WTC11 (cell line): ENCODE measurements at regions not wholly inside any gene's neighbourhood (a gene's known extent, or its start where the extent isn't known, plus 50 kb on each side); places are given as distances from the start of the nearest gene placed in this dataset.

Experiments
- ATAC-seq: fragments of 200-7000 bp; cut with Tn5 transposase; 2 replicates; pipeline ENCODE4 v1.10.0; 2021; ENCODE audit warnings: mild to moderate bottlenecking, moderate library complexity
- CTCF ChIA-PET: fragments of 300-600 bp; sonication (Branson Sonifier 250); formaldehyde crosslinking; loops from one replicate; lab custom pipeline; 2021; ENCODE audit warnings: antibody characterized with exemption; lab: Charles Lee
- POLR2A ChIA-PET: fragments of 350-600 bp; sonication (Branson Sonifier 250); formaldehyde crosslinking; loops from one replicate; lab custom pipeline; 2021; ENCODE audit warnings: antibody characterized with exemption; lab: Charles Lee
- DNase-seq: peaks from one replicate; pipeline ENCODE4 v3.0.0; 2021; ENCODE audit warnings: low spot score
- H3K27ac Mint-ChIP-seq: 2 replicates; pipeline ENCODE4 v1.8.0; 2021; ENCODE audit warnings: mixed read lengths
- H3K27me3 Mint-ChIP-seq: 2 replicates; pipeline ENCODE4 v1.8.0; 2021; ENCODE audit warnings: low read depth, mild to moderate bottlenecking, moderate library complexity, mixed read lengths
- H3K36me3 Mint-ChIP-seq: 2 replicates; pipeline ENCODE4 v1.8.0; 2021; ENCODE audit warnings: mixed read lengths
- H3K4me1 Mint-ChIP-seq: 2 replicates; pipeline ENCODE4 v1.8.0; 2022; ENCODE audit warnings: mixed read lengths
- H3K4me3 Mint-ChIP-seq: 2 replicates; pipeline ENCODE4 v1.8.0; 2021; ENCODE audit warnings: mild to moderate bottlenecking, moderate library complexity, mixed read lengths
- H3K9me3 Mint-ChIP-seq: 2 replicates; pipeline ENCODE4 v1.8.0; 2021; ENCODE audit warnings: mixed read lengths
- AFF4 ChIP-seq: sonication (generic); formaldehyde crosslinking; IDR thresholded peaks from 2 replicates; pipeline ENCODE4 v1.8.1; 2023; ENCODE audit warnings: mild to moderate bottlenecking, missing genetic modification reagents, borderline replicate concordance
- ATF2 ChIP-seq: sonication (generic); formaldehyde crosslinking; IDR thresholded peaks from 2 replicates; pipeline ENCODE4 v1.8.1; 2022; ENCODE audit warnings: low read depth, missing genetic modification reagents, borderline replicate concordance
- CREM ChIP-seq: sonication (generic); formaldehyde crosslinking; IDR thresholded peaks from 2 replicates; pipeline ENCODE4 v1.8.1; 2022; ENCODE audit warnings: mild to moderate bottlenecking, missing genetic modification reagents, moderate library complexity
- ESRRA ChIP-seq: sonication (generic); formaldehyde crosslinking; IDR thresholded peaks from 2 replicates; pipeline ENCODE4 v1.8.1; 2022; ENCODE audit warnings: mild to moderate bottlenecking, missing genetic modification reagents, borderline replicate concordance
- FOXJ3 ChIP-seq: sonication (generic); formaldehyde crosslinking; IDR thresholded peaks from 2 replicates; pipeline ENCODE4 v1.9.0; 2021; ENCODE audit warnings: missing genetic modification reagents, mild to moderate bottlenecking, borderline replicate concordance
- FOXK1 ChIP-seq: sonication (generic); formaldehyde crosslinking; IDR thresholded peaks from 2 replicates; pipeline ENCODE4 v1.8.0; 2022; ENCODE audit warnings: mild to moderate bottlenecking, moderate library complexity, missing genetic modification reagents
- JAZF1 ChIP-seq: fragments of 250-450 bp; sonication (Bioruptor Pico); IDR thresholded peaks from 2 replicates; pipeline ENCODE4 v1.9.0; 2021; ENCODE audit warnings: moderate library complexity, mild to moderate bottlenecking, inconsistent platforms
- JUN ChIP-seq: sonication (generic); formaldehyde crosslinking; IDR thresholded peaks from 2 replicates; pipeline ENCODE4 v1.8.0; 2023; ENCODE audit warnings: mild to moderate bottlenecking, missing genetic modification reagents
- MAX ChIP-seq: sonication (generic); formaldehyde crosslinking; IDR thresholded peaks from 2 replicates; pipeline ENCODE4 v1.8.0; 2022; ENCODE audit warnings: mild to moderate bottlenecking, missing genetic modification reagents
- NR2C2 ChIP-seq: sonication (generic); formaldehyde crosslinking; IDR thresholded peaks from 2 replicates; pipeline ENCODE4 v1.8.0; 2022; ENCODE audit warnings: mild to moderate bottlenecking, missing genetic modification reagents
- NR3C1 ChIP-seq: sonication (generic); formaldehyde crosslinking; conservative IDR thresholded peaks from 2 replicates; pipeline ENCODE4 v1.8.1; 2023; ENCODE audit warnings: low read depth, mild to moderate bottlenecking, missing genetic modification reagents
- USF1 ChIP-seq: sonication (generic); formaldehyde crosslinking; IDR thresholded peaks from 2 replicates; pipeline ENCODE4 v1.8.0; 2022; ENCODE audit warnings: mild to moderate bottlenecking, missing genetic modification reagents
- ZMAT4 ChIP-seq: fragments of 250-450 bp; sonication (Bioruptor Pico); IDR thresholded peaks from 2 replicates; pipeline ENCODE4 v1.9.0; 2021; ENCODE audit warnings: mild to moderate bottlenecking
- ZNF219 ChIP-seq: sonication (generic); formaldehyde crosslinking; IDR thresholded peaks from 2 replicates; pipeline ENCODE4 v1.8.0; 2023; ENCODE audit warnings: missing genetic modification reagents, mild to moderate bottlenecking, borderline replicate concordance
- ZNF396 ChIP-seq: fragments of 250-450 bp; sonication (Bioruptor Pico); IDR thresholded peaks from 2 replicates; pipeline ENCODE4 v1.8.0; 2021; ENCODE audit warnings: mild to moderate bottlenecking, moderate library complexity, borderline replicate concordance
- ZNF416 ChIP-seq: fragments of 250-450 bp; sonication (Bioruptor Pico); IDR thresholded peaks from 2 replicates; pipeline ENCODE4 v1.9.0; 2021; ENCODE audit warnings: mild to moderate bottlenecking, inconsistent platforms
- ZNF423 ChIP-seq: fragments of 250-450 bp; sonication (Bioruptor Pico); IDR thresholded peaks from 2 replicates; pipeline ENCODE4 v2.1.2; 2022; ENCODE audit warnings: mild to moderate bottlenecking, moderate library complexity
- ZNF425 ChIP-seq: fragments of 250-450 bp; sonication (Bioruptor Pico); conservative IDR thresholded peaks from 2 replicates; pipeline ENCODE4 v1.9.0; 2021; ENCODE audit warnings: mild to moderate bottlenecking
- ZSCAN18 ChIP-seq: fragments of 250-450 bp; sonication (Bioruptor Pico); IDR thresholded peaks from 2 replicates; pipeline ENCODE4 v2.1.2; 2022; ENCODE audit warnings: mild to moderate bottlenecking, moderate library complexity

GRCh38 chr14:22390824-22391461 is 198.1 kb downstream of the DAD1 start:
- POLR2A ChIA-PET: no interaction called here

More at GRCh38 chr14:22390824-22391461, 198.1 kb downstream of the DAD1 start:
- Mint-ChIP-seq H3K4me3 (no peak overlapping the region), H3K27ac (no peak overlapping the region)
- no peak for ATAC-seq
- no peak for DNase-seq
- TF ChIP-seq FOXJ3 (CRISPR knock-in tag) (no peak), NR3C1 (CRISPR knock-in tag) (no peak), ZSCAN18 (CRISPR knock-in tag) (no peak), MAX (CRISPR knock-in tag) (no peak), ESRRA (no peak), USF1 (no peak), ZNF425 (CRISPR knock-in tag) (no peak), ZNF219 (CRISPR knock-in tag) (no peak), ATF2 (CRISPR knock-in tag) (no peak), JAZF1 (CRISPR knock-in tag) (no peak), CREM (CRISPR knock-in tag) (no peak), ZNF423 (CRISPR knock-in tag) (no peak), JUN (CRISPR knock-in tag) (no peak), FOXK1 (no peak), ZNF396 (CRISPR knock-in tag) (no peak), AFF4 (CRISPR knock-in tag) (no peak), ZNF416 (no peak), ZMAT4 (CRISPR knock-in tag) (no peak), NR2C2 (CRISPR knock-in tag) (no peak)
- TF ChIP-seq, all 79 proteins: peak for 0
- CTCF ChIA-PET: interaction anchor here (1.7 to 3.9 kb wide), 5 partner anchors 12 to 190 kb away, joined by 4 to 37 read pairs (median 11); no protein-coding TSS in a partner anchor
- no peaks in the 10 kb centered on the region; the same call in 1 of the 2 replicates for H3K27me3 Mint-ChIP-seq
- H3K4me1 Mint-ChIP-seq: 0 out of 2 replicates have a peak, but pooled peaks cover 3% of the 10 kb centered on the region
- H3K36me3 Mint-ChIP-seq: no peaks in the 10 kb centered on the region
- no peaks in the 10 kb centered on the region for H3K9me3 Mint-ChIP-seq
